K562 (cell line): ENCODE measurements at regions not wholly inside any gene's neighbourhood (a gene's known extent, or its start where the extent isn't known, plus 50 kb on each side); places are given as distances from the start of the nearest gene placed in this dataset.

Experiments
- ATAC-seq: fragments of 200-7000 bp; cut with Tn5 transposase; 3 replicates; pipeline ENCODE4 v1.9.1; 2020; ENCODE audit warnings: moderate library complexity
- BruUV-seq: library from RNA; stranded (reverse); fragments of 400-500 nt; replicated peaks from 2 replicates; lab custom pipeline; 2021; lab: Mats Ljungman, UMichigan
- CTCF ChIA-PET: fragments of 300-600 bp; formaldehyde crosslinking; extraction: SDS; loops from one replicate; lab custom pipeline; 2021; ENCODE audit warnings: low intra/inter-chr PET ratio; lab: Yijun Ruan, JAX
- POLR2A ChIA-PET: fragments of 300-600, 350-650 bp; sonication (Branson Sonifier 250); formaldehyde crosslinking; extraction: SDS; loops from one replicate; lab custom pipeline; 2021; ENCODE audit warnings: antibody characterized with exemption, inconsistent platforms; lab: Yijun Ruan, JAX
- DNase-seq, 4 experiments: peaks; one replicate each; pipeline versions ENCODE4 v3.0.0 to v3.0.0-alpha.2; 2011 to 2018; ENCODE audit warnings: low spot score in 3 of 4, mixed read lengths in 3 of 4; ENCODE audit errors: extremely low read depth in 1 of 4
- FAIRE-seq: peaks from 2 replicates; lab custom pipeline; 2011; peaks lifted over from hg19 to GRCh38; lab: Jason Lieb, UNC
- H2AFZ ChIP-seq: 2 replicates; pipeline ENCODE4 v1.6.0; 2011; ENCODE audit warnings: low read depth, low read length, control low read depth, inconsistent platforms
- H3K27ac ChIP-seq: fragments of 200-600 bp; 3 replicates; pipeline ENCODE4 v1.8.0; 2011; ENCODE audit warnings: low read depth, mild to moderate bottlenecking, control low read depth, inconsistent platforms, low read length, moderate library complexity, mixed read lengths; ENCODE audit errors: extremely low read depth
- H3K27me3 ChIP-seq, 2 experiments: fragments of 300-600 bp in 1 of 2; 2 replicates in 1 of 2; 3 replicates in 1 of 2; pipeline versions ENCODE4 v1.6.0 to v1.8.0; 2011; ENCODE audit warnings: inconsistent platforms in 2 of 2, low read length in 2 of 2, mild to moderate bottlenecking in 1 of 2, mixed read lengths in 1 of 2, moderate library complexity in 1 of 2; ENCODE audit not compliant: control insufficient read depth in 2 of 2, insufficient read depth in 2 of 2
- H3K36me3 ChIP-seq: fragments of 300-600 bp; 3 replicates; pipeline ENCODE4 v1.8.0; 2011; ENCODE audit warnings: mild to moderate bottlenecking, low read length, inconsistent platforms; ENCODE audit not compliant: control insufficient read depth, insufficient read depth
- H3K4me1 ChIP-seq, 2 experiments: fragments of 200-600 bp in 1 of 2; replicated peaks in 1 of 2; 2 replicates in 1 of 2; 3 replicates in 1 of 2; pipeline versions ENCODE4 v1.5.1 to v1.8.0; 2011; ENCODE audit warnings: inconsistent platforms in 2 of 2, low read length in 2 of 2, mild to moderate bottlenecking in 1 of 2, mixed read lengths in 1 of 2, moderate library complexity in 1 of 2; ENCODE audit not compliant: control insufficient read depth in 2 of 2, insufficient read depth in 2 of 2
- H3K4me2 ChIP-seq: 2 replicates; pipeline ENCODE4 v1.6.1; 2011; ENCODE audit warnings: low read length, control low read depth, inconsistent platforms, mixed read lengths; ENCODE audit not compliant: insufficient read depth
- H3K4me3 ChIP-seq: fragments of 200-600 bp; sonication (generic), shearing (Covaris generic); 2 replicates; pipeline ENCODE4 v1.5.1; 2016; ENCODE audit warnings: control low read depth, inconsistent platforms
- H3K79me2 ChIP-seq: fragments of 200-600 bp; 3 replicates; pipeline ENCODE4 v1.8.0; 2011; ENCODE audit warnings: low read length, inconsistent platforms; ENCODE audit not compliant: control insufficient read depth, insufficient read depth
- H3K9ac ChIP-seq, 2 experiments: 2 replicates each; pipeline versions ENCODE4 v1.6.0 to v1.6.1; 2011; ENCODE audit warnings: low read depth in 2 of 2, low read length in 2 of 2, control low read depth in 1 of 2, inconsistent platforms in 1 of 2, mild to moderate bottlenecking in 1 of 2, mixed read lengths in 1 of 2; ENCODE audit not compliant: insufficient read depth in 1 of 2
- H3K9me1 ChIP-seq: one replicate; pipeline ENCODE4 v1.6.0; 2011; ENCODE audit warnings: inconsistent platforms, mild to moderate bottlenecking, low read length, moderate library complexity; ENCODE audit not compliant: control insufficient read depth, insufficient read depth
- H3K9me3 ChIP-seq: replicated peaks from 2 replicates; pipeline ENCODE4 v1.5.1; 2011; ENCODE audit warnings: low read depth, low read length, inconsistent platforms; ENCODE audit not compliant: control insufficient read depth, insufficient read depth
- H4K20me1 ChIP-seq: replicated peaks from 2 replicates; pipeline ENCODE4 v1.6.1; 2011; ENCODE audit warnings: low read length, inconsistent platforms, mixed read lengths; ENCODE audit not compliant: control insufficient read depth, insufficient read depth
- ARID4B ChIP-seq: sonication (generic); formaldehyde crosslinking; IDR thresholded peaks from 2 replicates; pipeline ENCODE4 v1.8.0; 2022; ENCODE audit warnings: mild to moderate bottlenecking, missing genetic modification reagents
- CLOCK ChIP-seq: fragments of 250-450 bp; sonication (Bioruptor Pico); IDR thresholded peaks from 2 replicates; pipeline ENCODE4 v1.4.0; 2020; ENCODE audit warnings: mild to moderate bottlenecking, moderate library complexity, borderline replicate concordance
- CSDE1 ChIP-seq, 2 experiments: fragments of 450-650 bp; IDR thresholded peaks; 2 replicates each; pipeline ENCODE4 v1.6.1; 2016; ENCODE audit warnings: mild to moderate bottlenecking in 1 of 2
- FOXO4 ChIP-seq: fragments of 450-650 bp; formaldehyde crosslinking; IDR thresholded peaks from 2 replicates; pipeline ENCODE4 v1.4.0; 2020; ENCODE audit warnings: mild to moderate bottlenecking, moderate library complexity
- GTF2A2 ChIP-seq: IDR thresholded peaks from 2 replicates; pipeline ENCODE4 v1.6.1; 2016; ENCODE audit warnings: mild to moderate bottlenecking, missing genetic modification characterization, missing compliant biosample characterization
- HNRNPLL ChIP-seq: fragments of 200-400 bp; formaldehyde crosslinking; IDR thresholded peaks from 2 replicates; pipeline ENCODE4 v1.6.1; 2017; ENCODE audit warnings: low read length, low read depth, mild to moderate bottlenecking; ENCODE audit not compliant: poor library complexity, severe bottlenecking
- RAD21 ChIP-seq, 2 experiments: fragments of 250-450 bp in 1 of 2; fragments of 450-650 bp in 1 of 2; sonication (Bioruptor Pico) in 1 of 2; formaldehyde crosslinking in 1 of 2; IDR thresholded peaks in 1 of 2; conservative IDR thresholded peaks in 1 of 2; 2 replicates each; pipeline versions ENCODE4 v1.4.0 to v1.8.0; 2020 to 2022; ENCODE audit warnings: mild to moderate bottlenecking in 2 of 2, moderate library complexity in 1 of 2
- RUNX1 ChIP-seq: sonication (generic); IDR thresholded peaks from 2 replicates; pipeline ENCODE4 v1.6.1; 2016; ENCODE audit warnings: antibody characterized with exemption, low read depth
- SLC30A9 ChIP-seq: fragments of 250-450 bp; sonication (Bioruptor Pico); IDR thresholded peaks from 2 replicates; pipeline ENCODE4 v1.8.0; 2022; ENCODE audit warnings: mild to moderate bottlenecking, moderate library complexity
- TBL1XR1 ChIP-seq, 2 experiments: IDR thresholded peaks; 2 replicates each; pipeline ENCODE4 v1.6.1; 2012; ENCODE audit warnings: improper control_type of control experiment in 2 of 2, low read length in 2 of 2, mild to moderate bottlenecking in 1 of 2
- TEAD2 ChIP-seq: fragments of 450-650 bp; IDR thresholded peaks from 2 replicates; pipeline ENCODE4 v1.6.1; 2016; ENCODE audit warnings: missing genetic modification characterization, control low read depth, missing compliant biosample characterization
- YBX1 ChIP-seq: fragments of 450-650 bp; IDR thresholded peaks from 2 replicates; pipeline ENCODE4 v1.7.1; 2016; ENCODE audit warnings: mild to moderate bottlenecking
- ZNF140 ChIP-seq: fragments of 250-450 bp; sonication (Bioruptor Pico); IDR thresholded peaks from 2 replicates; pipeline ENCODE4 v1.8.0; 2021; ENCODE audit warnings: moderate library complexity, mild to moderate bottlenecking, inconsistent platforms
- ZNF644 ChIP-seq: fragments of 200-800 bp; sonication (Bioruptor generic); IDR thresholded peaks from 2 replicates; pipeline ENCODE4 v1.6.1; 2016; ENCODE audit warnings: low read depth, missing genetic modification characterization, missing compliant biosample characterization
- WGBS: fragments of 100-300 bp; shearing (Covaris generic); methylation state at CpG from one replicate; pipeline ENCODE4 v1.1.6; 2016; ENCODE audit warnings: low coverage, mixed read lengths; ENCODE audit not compliant: insufficient coverage; ENCODE audit errors: missing lambda C conversion rate; 5-methylcytosine and 5-hydroxymethylcytosine counted together
- in situ Hi-C: fragments of 300-500 bp; cut with MboI; formaldehyde crosslinking; loops from 4 replicates; pipeline ENCODE4 v1.15.0; 2018; ENCODE audit warnings: inconsistent platforms, mixed read lengths
- intact Hi-C: fragments of 100-400 bp; cut with micrococcal nuclease; formaldehyde crosslinking; loops from 2 replicates; pipeline ENCODE4 v1.14.2; 2022

GRCh38 chr20:17010181-17010580, 216.7 kb upstream of the PCSK2 start:
- H2AFZ ChIP-seq, result no peak overlapping the region
- H3K79me2 ChIP-seq, result no peaks in the 10 kb centered on the region
- in situ Hi-C loops (no loop called here), intact Hi-C loops (no loop called here)
- no peaks in the 10 kb centered on the region for H3K9me3 ChIP-seq
- H3K9me1 ChIP-seq, result no peaks in the 10 kb centered on the region
- no peak overlapping the region for H3K27ac ChIP-seq
- no peaks in the 10 kb centered on the region for H4K20me1 ChIP-seq
- 0% methylated on average over 1 of the region's 1 CpG for WGBS
- no TSS peak for BruUV-seq
- no peak overlapping the region for H3K9ac ChIP-seq
- FAIRE-seq (no peak), DNase-seq (no peak), ATAC-seq (no peak)
- no peaks in the 10 kb centered on the region for H3K4me1 ChIP-seq
- TF ChIP-seq RAD21 (CRISPR knock-in tag; conservative IDR thresholded peaks at IDR 0.05 in 1 of 2, IDR thresholded peaks at IDR 0.05 in 1 of 2) (no peak), HNRNPLL (no peak), CSDE1 (IDR thresholded peaks at IDR 0.05) (no peak), TEAD2 (tag) (no peak), CLOCK (CRISPR knock-in tag) (no peak), YBX1 (no peak), ZNF140 (CRISPR knock-in tag) (no peak), TBL1XR1 (IDR thresholded peaks at IDR 0.05; ENCODE audit: low read length in 2 of 2) (no peak), GTF2A2 (tag) (no peak), SLC30A9 (CRISPR knock-in tag) (no peak), ZNF644 (tag) (no peak), FOXO4 (no peak), ARID4B (CRISPR knock-in tag) (no peak), RUNX1 (no peak)
- ChIA-PET CTCF (no interaction called here), POLR2A (no interaction called here)
- H3K27me3 ChIP-seq, result no peaks in the 10 kb centered on the region
- H3K4me2 ChIP-seq, result no peak overlapping the region
- no peaks in the 10 kb centered on the region for H3K36me3 ChIP-seq
- no peak overlapping the region for H3K4me3 ChIP-seq
